Keratinocyte (primary cell): ENCODE measurements at regions not wholly inside any gene's neighbourhood (a gene's known extent, or its start where the extent isn't known, plus 50 kb on each side); places are given as distances from the start of the nearest gene placed in this dataset.

Experiments used
- DNase-seq: peaks from one replicate; pipeline ENCODE4 v3.0.0-alpha.2; 2011; ENCODE audit warnings: low read depth, missing footprints, low spot score
- FAIRE-seq: peaks from 2 replicates; lab custom pipeline; 2011; peaks lifted over from hg19 to GRCh38; lab: Jason Lieb, UNC
- H2AFZ ChIP-seq: 2 replicates; pipeline ENCODE4 v1.6.0; 2012; ENCODE audit warnings: low read length, control low read depth, inconsistent platforms; ENCODE audit not compliant: control insufficient read depth
- H3K27ac ChIP-seq: 2 replicates; pipeline ENCODE4 v1.5.1; 2011; ENCODE audit warnings: low read length; ENCODE audit not compliant: control insufficient read depth, insufficient read depth
- H3K27me3 ChIP-seq: 3 replicates; pipeline ENCODE4 v1.6.0; 2011; ENCODE audit warnings: low read length; ENCODE audit not compliant: control insufficient read depth, insufficient read depth; ENCODE audit errors: extremely low read depth
- H3K36me3 ChIP-seq, 2 experiments: 2 replicates in 1 of 2; 3 replicates in 1 of 2; pipeline ENCODE4 v1.5.1; 2011; ENCODE audit warnings: low read length in 2 of 2, mild to moderate bottlenecking in 1 of 2; ENCODE audit not compliant: control insufficient read depth in 2 of 2, insufficient read depth in 2 of 2; ENCODE audit errors: extremely low read depth in 1 of 2
- H3K4me1 ChIP-seq: 3 replicates; pipeline ENCODE4 v1.5.1; 2011; ENCODE audit warnings: low read length; ENCODE audit not compliant: control insufficient read depth, insufficient read depth; ENCODE audit errors: extremely low read depth
- H3K4me2 ChIP-seq: 3 replicates; pipeline ENCODE4 v1.6.0; 2011; ENCODE audit warnings: low read depth, low read length; ENCODE audit not compliant: control insufficient read depth, insufficient read depth; ENCODE audit errors: extremely low read depth
- H3K4me3 ChIP-seq, 3 experiments: fragments of 200-600 bp in 1 of 3; sonication (generic) in 1 of 3; 2 replicates in 2 of 3; 3 replicates in 1 of 3; pipeline ENCODE4 v1.5.1; 2011 to 2016; ENCODE audit warnings: low read length in 3 of 3, mild to moderate bottlenecking in 3 of 3, control low read depth in 2 of 3, inconsistent platforms in 1 of 3, low read depth in 1 of 3, mixed read lengths in 1 of 3, mixed run types in 1 of 3, moderate library complexity in 1 of 3; ENCODE audit not compliant: control insufficient read depth in 2 of 3, insufficient read depth in 2 of 3; ENCODE audit errors: extremely low read depth in 1 of 3
- H3K79me2 ChIP-seq: 2 replicates; pipeline ENCODE4 v1.6.0; 2012; ENCODE audit warnings: low read length; ENCODE audit not compliant: control insufficient read depth, insufficient read depth
- H3K9ac ChIP-seq: 3 replicates; pipeline ENCODE4 v1.6.0; 2011; ENCODE audit warnings: low read length; ENCODE audit not compliant: control insufficient read depth, insufficient read depth; ENCODE audit errors: extremely low read depth
- H3K9me1 ChIP-seq: 3 replicates; pipeline ENCODE4 v1.6.0; 2011; ENCODE audit warnings: low read length; ENCODE audit not compliant: control insufficient read depth, insufficient read depth; ENCODE audit errors: extremely low read depth
- H3K9me3 ChIP-seq: 2 replicates; pipeline ENCODE4 v1.5.1; 2012; ENCODE audit warnings: low read depth, low read length; ENCODE audit not compliant: control insufficient read depth
- H4K20me1 ChIP-seq: 3 replicates; pipeline ENCODE4 v1.6.0; 2011; ENCODE audit warnings: low read length; ENCODE audit not compliant: control insufficient read depth, insufficient read depth; ENCODE audit errors: extremely low read depth
- CTCF ChIP-seq, 3 experiments: IDR thresholded peaks in 1 of 3; conservative IDR thresholded peaks in 1 of 3; optimal IDR thresholded peaks in 1 of 3; 2 replicates in 2 of 3; 3 replicates in 1 of 3; pipeline versions ENCODE3 to v1.5.1; 2011; ENCODE audit warnings: low read length in 3 of 3, mild to moderate bottlenecking in 3 of 3, moderate library complexity in 2 of 3, control low read depth in 1 of 3, inconsistent platforms in 1 of 3; ENCODE audit not compliant: insufficient read depth in 2 of 3; ENCODE audit errors: extremely low read depth in 1 of 3
- EZH2 ChIP-seq: IDR thresholded peaks from one replicate; pipeline ENCODE4 v1.6.1; 2012; ENCODE audit warnings: inconsistent platforms, mild to moderate bottlenecking, low read length, moderate library complexity
- dilution Hi-C: fragments of 300-500 bp; cut with MboI; formaldehyde crosslinking; loops from one replicate; pipeline ENCODE4 v1.7.0; 2020; ENCODE audit warnings: low sequenced_read_pairs; ENCODE audit not compliant: extremely low pct_ligation_motif_present

GRCh38 chr5:111931655-111932054, 174.7 kb upstream of the NREP start:
- no peaks in the 10 kb centered on the region for H4K20me1 ChIP-seq
- H3K27me3 ChIP-seq, result no peaks in the 10 kb centered on the region
- no peak overlapping the region for H2AFZ ChIP-seq
- no peaks in the 10 kb centered on the region for H3K36me3 ChIP-seq
- peaks cover 40% of the 10 kb centered on the region for H3K4me1 ChIP-seq
- no peak overlapping the region for H3K4me2 ChIP-seq
- dilution Hi-C loops, result no loop called here
- H3K27ac ChIP-seq, result no peak overlapping the region
- FAIRE-seq (no peak), DNase-seq (no peak)
- H3K9me3 ChIP-seq, result no peaks in the 10 kb centered on the region
- H3K79me2 ChIP-seq, result no peaks in the 10 kb centered on the region
- H3K9me1 ChIP-seq, result no peaks in the 10 kb centered on the region
- H3K9ac ChIP-seq, result no peak overlapping the region
- TF ChIP-seq EZH2 (no peak), CTCF (optimal IDR thresholded peaks at IDR 0.05 in 1 of 3, IDR thresholded peaks at IDR 0.05 in 1 of 3, conservative IDR thresholded peaks at IDR 0.05 in 1 of 3; ENCODE audit: extremely low read depth in 1 of 3, insufficient read depth in 2 of 3, low read length in 3 of 3) (no peak)
- no peak overlapping the region for H3K4me3 ChIP-seq

- Histone ChIP-seq H3K27me3 (no peaks in the 10 kb centered on the region), H3K9ac (no peak overlapping the region), H4K20me1 (no peaks in the 10 kb centered on the region), H3K4me1 (peaks cover 40% of the 10 kb centered on the region), H3K9me1 (no peaks in the 10 kb centered on the region), H3K9me3 (no peaks in the 10 kb centered on the region), H3K36me3 (no peaks in the 10 kb centered on the region), H3K79me2 (no peaks in the 10 kb centered on the region), H3K4me3 (no peak overlapping the region), H3K4me2 (no peak overlapping the region), H2AFZ (no peak overlapping the region), H3K27ac (peak overlapping the region; percentile 66)
- FAIRE-seq, result peak; percentile 90
- dilution Hi-C loops, result no loop called here
- TF ChIP-seq EZH2, result no peak
- peak; percentile 66 for DNase-seq
These were observed 174.0 kb upstream of the NREP start for GRCh38 chr5:111930905-111931461.

GRCh38 chr5:111930449-111930848, 173.5 kb upstream of the NREP start:
- Histone ChIP-seq H4K20me1 (no peaks in the 10 kb centered on the region), H3K36me3 (no peaks in the 10 kb centered on the region), H3K27ac (peak overlapping the region; percentile 66), H3K4me3 (no peak overlapping the region), H3K9ac (no peak overlapping the region), H3K27me3 (no peaks in the 10 kb centered on the region), H3K79me2 (no peaks in the 10 kb centered on the region), H2AFZ (no peak overlapping the region), H3K4me2 (no peak overlapping the region), H3K9me3 (no peaks in the 10 kb centered on the region), H3K9me1 (no peaks in the 10 kb centered on the region), H3K4me1 (peaks cover 40% of the 10 kb centered on the region)
- TF ChIP-seq CTCF (optimal IDR thresholded peaks at IDR 0.05 in 1 of 3, IDR thresholded peaks at IDR 0.05 in 1 of 3, conservative IDR thresholded peaks at IDR 0.05 in 1 of 3; ENCODE audit: extremely low read depth in 1 of 3, insufficient read depth in 2 of 3, low read length in 3 of 3) (no peak), EZH2 (no peak)
- DNase-seq (no peak), FAIRE-seq (no peak)
- dilution Hi-C loops, result no loop called here
